Activated CD8-positive, alpha-beta memory T cell treated with anti-CD3 and anti-CD28 coated beads, Interleukin-2, amount 50 U/mL, for 48 hours (primary cell): ENCODE measurements at regions not wholly inside any gene's neighbourhood (a gene's known extent, or its start where the extent isn't known, plus 50 kb on each side); places are given as distances from the start of the nearest gene placed in this dataset.
"Not testable (repeated sequence)": the region's sequence is repeated elsewhere in the genome, so short reads cannot be mapped to it uniquely, and the experiment has no call there.

ENCODE experiments used
- DNase-seq: peaks from one replicate; pipeline ENCODE4 v3.0.0-alpha.2; 2020

- no peak for DNase-seq
Observed at GRCh38 chr4:9608300-9608699, 164.1 kb downstream of the DEFB131A start.

GRCh38 chr4:9610321-9610720 lies 166.1 kb downstream of the DEFB131A start:
- not testable (repeated sequence) for DNase-seq

GRCh38 chr4:9611101-9611500 lies 166.9 kb downstream of the DEFB131A start:
- DNase-seq, result no peak

GRCh38 chr4:9636411-9636810 lies 145.0 kb upstream of the DRD5 start:
- not testable (repeated sequence) for DNase-seq

DNA sequence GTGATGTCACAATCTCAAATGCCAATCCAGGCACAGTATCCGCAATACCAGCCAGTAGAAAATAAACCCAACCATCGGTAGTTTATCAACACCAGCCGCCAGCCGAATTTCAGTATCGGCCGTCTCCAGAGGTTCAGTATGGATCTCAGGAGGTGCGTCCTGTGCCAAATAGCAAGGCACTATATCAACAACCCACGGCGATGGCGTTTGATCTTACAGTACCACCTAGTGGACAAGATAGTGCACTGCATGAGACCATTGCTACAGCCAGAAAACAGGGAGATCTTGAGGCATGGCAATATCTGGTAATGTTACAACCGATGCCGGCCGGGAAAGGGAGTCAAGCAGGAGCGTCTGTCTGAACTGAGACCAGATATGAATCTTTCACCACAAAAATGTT lies 121.8 kb upstream of the DRD5 start:
- DNase-seq, result not testable (repeated sequence)

DNA sequence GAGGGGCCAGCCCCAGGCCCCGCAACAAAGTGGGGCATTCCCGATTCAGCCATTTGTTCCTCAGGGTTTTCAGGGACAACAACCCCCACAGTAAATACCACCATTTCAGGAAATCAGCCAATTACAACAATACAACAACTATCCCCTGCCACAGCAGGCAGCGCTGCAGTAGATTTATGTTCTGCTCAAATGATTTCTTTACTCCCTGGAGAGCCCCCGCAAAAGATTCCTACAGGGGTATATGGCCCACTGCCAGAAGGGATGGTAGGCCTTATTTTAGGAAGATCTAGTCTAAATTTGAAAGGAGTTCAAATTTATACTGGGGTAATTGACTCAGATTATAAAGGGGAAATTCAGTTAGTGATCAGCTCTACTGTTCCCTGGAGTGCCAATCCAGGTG lies 120.5 kb upstream of the DRD5 start:
- not testable (repeated sequence) for DNase-seq

GRCh38 chr4:9670725-9671124 lies 110.7 kb upstream of the DRD5 start:
- DNase-seq, result not testable (repeated sequence)

DNA sequence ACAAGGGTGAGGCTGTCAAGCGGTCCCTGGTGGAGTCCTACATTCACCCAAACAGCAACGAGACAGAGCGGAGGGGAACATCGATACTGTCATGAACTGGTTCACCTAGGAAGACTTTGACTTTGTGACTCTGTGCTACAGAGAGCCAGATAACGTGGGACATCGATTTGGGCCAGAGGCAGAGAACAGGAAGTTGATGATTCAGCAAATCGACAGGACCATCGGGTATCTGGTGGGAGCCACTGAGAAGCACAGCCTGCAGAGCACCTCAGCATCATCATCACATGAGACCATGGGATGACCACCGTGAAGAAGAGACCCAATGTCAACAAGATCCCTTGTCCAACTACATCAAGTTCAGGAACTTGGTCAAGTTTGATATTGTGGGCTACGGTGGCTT lies 104.1 kb upstream of the DRD5 start:
- DNase-seq, result not testable (repeated sequence)

DNA sequence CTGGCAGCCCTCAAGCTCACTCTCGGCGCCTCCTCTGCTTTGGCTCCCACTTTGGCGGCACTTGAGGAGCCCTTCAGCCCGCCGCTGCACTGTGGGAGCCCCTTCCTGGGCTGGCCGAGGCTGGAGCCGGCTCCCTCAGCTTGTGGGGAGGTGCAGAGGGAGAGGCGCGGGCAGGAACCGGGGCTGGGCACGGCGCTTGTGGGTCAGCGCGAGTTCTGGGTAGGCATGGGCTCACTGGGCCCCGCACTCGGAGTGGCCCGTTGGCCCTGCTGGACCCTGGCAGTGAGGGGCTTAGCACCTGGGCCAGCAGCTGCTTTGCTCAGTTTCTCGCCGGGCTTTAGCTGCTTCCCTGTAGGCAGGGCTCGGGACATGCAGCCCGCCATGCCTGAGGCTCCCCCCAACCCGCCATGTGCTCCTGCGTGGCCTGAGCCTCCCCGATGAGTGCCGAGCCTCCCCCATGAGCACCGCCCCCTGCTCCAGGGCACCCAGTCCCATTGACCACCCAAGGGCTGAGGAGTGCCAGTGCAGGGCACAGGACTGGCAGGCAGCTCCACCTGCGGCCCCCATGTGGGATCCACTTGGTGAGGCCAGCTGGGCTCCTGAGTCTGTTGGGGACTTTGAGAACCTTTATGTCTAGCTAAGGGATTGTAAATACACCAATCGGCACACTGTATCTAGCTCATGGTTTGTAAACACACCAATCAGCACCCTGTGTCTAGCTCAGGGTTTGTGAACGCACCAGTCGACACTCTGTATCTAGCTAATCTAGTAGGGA lies 101.5 kb upstream of the DRD5 start:
- no peak for DNase-seq

DNA sequence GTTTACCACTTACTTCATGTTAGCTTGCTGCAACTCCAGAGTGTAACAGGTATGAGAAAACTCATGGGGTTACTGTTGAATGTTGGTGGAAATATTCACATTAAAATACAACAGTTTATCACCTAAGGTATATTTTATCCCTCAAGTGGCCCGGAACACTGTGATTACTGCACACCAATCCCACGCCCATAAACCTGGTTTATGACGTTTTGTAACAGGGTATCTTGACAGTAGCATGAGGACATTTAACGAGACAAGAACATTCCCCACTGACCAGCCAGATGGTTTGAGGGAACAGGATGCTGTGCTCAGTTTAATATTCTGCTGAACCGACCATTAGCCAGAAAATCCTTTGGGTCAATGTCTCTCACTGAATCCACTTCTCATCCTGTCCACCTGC lies 98.3 kb upstream of the DRD5 start:
- not testable (repeated sequence) for DNase-seq

DNA sequence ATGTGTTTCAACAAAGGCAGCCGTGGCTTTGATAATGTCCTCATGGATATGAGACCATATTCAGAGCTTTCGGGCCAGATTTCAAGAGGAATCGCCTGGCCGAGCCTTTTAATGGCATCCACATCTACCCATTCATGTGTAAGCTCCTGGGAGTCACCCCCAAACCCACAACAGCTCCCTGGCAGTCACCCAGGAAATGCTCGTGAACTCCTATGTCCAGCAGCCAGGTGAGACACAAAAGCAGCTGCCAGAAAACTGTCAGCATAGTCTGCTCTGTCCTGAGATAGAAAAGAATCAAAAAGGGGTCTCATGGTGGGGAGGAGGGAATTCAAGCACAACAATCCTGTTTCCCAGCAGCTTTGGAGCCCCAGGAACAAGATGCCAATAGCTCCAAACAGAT lies 96.4 kb upstream of the DRD5 start:
- not testable (repeated sequence) for DNase-seq

DNA sequence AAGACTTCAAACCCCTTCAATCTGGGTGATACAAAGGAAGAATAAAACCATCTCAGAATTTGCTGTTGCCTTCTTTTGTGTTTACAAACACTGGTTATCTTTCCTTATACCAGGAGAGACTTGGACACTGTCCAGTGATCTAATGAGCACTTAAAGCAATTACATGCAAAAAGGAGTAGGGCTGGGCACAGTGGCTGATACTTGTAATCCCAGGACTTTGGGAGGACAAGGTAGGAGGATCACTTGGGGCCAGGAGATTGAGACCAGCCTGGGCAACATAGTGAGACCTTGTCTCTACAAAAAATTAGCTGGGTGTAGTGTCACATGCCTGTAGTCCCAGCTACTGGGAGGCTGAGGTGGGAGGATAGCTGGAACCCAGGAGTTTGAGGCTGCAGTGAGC lies 95.7 kb upstream of the DRD5 start:
- DNase-seq, result no peak

DNA sequence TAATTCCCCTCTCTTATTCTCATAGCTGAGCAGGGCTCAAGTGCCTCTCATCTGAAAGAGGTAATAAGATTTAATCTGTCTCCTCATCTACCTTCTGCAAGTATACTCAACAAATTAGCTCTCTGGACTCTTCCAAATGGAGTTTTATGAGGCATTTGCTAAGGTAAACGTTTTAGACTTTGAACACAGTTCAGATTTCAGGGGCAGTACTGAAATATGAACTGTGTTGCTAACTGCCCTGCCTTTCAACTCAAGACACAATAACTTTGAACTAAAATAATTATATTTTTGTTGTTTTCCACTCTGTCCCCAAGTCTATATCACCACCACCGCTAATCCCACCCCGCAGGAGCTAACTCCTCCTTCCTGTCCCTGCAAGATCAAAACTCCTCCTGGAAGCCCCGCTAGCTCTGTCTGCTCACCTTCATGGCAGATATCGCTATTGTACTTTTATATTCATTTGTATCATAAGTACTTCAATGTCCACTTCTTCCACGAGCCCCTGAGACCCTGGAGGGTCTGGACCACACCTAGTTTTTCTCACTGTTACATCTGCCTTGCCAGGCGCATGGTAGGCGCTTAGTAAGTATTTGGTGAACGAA lies 90.7 kb upstream of the DRD5 start:
- not testable (repeated sequence) for DNase-seq

DNA sequence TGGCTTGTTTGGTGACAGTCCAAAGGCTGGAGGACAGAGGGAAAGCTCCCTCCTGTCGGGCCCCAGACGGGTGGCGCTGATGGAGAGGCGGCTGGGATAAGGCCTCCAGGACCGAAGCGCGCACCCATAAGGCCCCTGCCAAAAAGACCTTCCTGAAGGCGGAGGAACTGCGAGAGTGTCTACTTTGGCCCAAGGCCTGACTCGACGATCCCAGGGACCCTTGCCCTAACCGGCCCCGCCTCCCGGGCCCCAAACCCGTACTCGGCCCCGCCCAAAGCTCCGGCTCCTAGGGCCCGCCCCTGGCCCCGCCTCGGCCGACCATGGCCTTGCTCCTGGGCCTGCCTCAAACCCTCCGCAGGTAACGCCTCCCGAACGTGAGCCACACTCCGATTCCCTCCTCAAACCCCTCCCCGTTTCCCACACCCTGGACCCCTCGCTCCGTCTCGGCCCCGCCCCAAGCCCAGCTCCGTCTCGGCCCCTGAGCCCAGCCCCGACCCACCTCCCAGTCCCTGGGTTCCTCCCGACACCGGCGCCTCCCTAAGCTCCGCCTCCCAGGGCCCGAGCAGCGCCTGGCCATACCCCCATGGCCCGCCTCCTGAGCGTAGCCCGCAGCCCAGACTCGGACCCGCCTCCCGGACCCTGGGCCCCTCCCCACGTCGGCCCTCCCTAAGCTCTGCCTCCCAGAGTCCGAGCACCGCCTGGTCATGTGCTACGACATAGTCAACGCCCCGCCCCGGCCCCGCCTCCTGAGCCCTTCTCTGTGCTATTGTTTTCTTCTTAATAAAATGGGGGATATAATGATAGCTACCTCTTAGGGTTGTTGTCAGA lies 90.0 kb upstream of the DRD5 start:
- peak; percentile 90 for DNase-seq

DNA sequence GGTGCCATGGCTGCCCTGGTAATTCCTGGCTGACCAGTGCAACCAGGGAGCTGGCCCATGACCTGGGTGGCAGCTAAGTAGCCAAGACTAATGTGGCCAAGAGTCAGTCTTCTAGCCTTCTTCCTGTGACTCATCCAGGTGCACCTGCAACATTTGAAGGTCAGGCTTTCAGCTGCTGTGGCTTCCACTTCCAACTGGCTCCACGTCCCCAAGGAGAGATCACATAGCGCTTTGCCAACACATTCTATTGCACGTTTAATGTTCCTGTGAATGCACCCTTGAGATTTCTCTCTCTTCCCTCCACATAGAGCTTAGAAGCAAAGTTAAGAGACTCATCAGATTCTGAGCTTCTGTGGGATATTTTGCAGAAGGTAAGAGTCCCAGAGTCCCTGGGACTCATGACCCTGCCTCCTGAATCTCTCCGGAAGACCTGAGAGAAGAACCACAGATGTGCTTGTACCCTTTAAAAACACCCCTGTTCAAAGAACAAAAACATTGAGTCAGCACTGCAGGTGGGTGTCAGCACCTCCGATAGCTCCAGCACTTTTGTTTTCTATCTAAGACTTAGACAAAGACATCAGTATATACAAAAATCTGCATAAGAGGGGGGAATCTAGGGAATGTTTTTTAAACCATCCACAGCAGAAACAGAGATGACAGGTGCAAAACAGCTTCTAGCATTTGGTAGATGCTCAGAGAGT lies 88.5 kb upstream of the DRD5 start:
- not testable (repeated sequence) for DNase-seq

GRCh38 chr4:9694403-9694802 lies 87.0 kb upstream of the DRD5 start:
- not testable (repeated sequence) for DNase-seq

DNA sequence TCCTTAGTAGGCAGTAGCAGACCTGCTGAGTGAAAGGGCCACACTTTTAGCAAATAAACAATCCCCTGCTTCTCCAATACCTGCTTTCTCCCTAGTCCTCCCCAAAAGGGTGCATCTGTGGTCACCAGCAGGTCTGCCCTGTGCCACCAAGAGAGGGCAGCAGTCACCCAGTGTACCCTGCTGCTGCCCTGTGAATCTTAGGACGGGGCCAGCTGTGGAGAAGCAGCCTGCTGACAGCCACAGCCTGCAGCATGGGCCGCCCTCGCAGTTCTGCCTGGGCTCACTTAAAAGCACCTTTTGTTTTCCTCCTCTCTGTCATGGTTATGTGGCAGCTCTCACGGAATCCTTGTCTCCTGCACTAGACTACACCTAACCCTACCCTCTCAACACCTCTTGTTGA lies 85.4 kb upstream of the DRD5 start:
- DNase-seq, result not testable (repeated sequence)

DNA sequence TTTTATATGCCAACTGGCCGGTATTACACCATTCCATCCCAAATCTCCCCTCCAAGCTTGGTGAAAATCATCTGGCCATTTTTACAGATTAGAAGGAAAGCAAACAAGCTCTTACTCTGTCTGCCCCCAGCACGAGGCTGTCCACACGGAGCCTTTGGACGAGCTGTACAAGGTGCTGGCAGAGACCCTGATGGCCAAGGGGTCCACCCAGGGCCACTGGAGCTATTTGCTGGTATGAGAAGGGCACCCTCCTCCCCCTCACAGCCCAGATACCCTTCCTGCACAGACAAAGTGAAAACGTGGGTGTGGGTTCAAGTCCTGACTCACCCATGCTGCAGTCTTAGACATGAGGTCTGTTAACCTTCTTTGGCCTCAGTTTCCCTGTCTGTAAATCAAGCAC lies 84.9 kb upstream of the DRD5 start:
- DNase-seq, result not testable (repeated sequence)

DNA sequence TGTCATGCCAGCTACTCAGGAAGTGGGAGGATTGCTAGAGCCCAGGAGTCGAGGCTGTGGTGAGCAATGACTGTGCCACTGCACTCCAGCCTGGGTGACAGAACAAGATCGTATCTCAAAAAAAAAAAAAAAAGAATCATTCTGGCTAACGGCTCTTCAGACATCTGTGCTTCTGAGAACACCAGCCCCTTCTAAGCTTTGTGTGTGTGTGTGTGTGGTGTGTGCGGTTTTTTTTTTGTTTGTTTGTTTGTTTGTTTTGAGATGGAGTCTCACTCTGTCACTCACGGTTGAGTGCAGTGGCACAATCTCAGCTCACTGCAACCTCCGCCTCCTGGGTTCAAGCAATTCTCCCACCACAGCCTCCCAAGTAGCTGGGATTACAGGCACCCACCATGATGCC lies 79.4 kb upstream of the DRD5 start:
- not testable (repeated sequence) for DNase-seq

- not testable (repeated sequence) for DNase-seq
Observed at GRCh38 chr4:9702696-9703095, 78.7 kb upstream of the DRD5 start.

- DNase-seq, result peak; percentile 88
Observed at GRCh38 chr4:9703391-9703790, 78.0 kb upstream of the DRD5 start.

DNA sequence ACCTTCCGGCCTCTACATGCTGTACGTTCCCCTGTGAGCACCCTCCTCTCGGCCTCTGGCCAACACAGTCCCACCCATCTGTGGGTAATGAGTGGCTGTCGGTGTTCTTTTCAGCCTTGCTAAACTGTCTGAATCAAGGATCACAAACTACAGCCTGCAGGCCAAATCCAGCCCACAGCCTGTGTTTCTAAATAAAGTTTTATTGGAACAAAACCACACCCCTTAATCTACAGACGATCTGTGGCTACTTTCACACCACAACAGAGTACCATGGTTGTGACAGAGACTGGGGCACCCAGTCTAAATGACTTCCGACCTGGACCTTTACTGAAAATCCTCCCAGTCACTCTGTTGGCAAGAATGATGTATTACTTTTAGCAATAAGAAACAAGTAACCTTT lies 77.3 kb upstream of the DRD5 start:
- not testable (repeated sequence) for DNase-seq
